ENCODE measurements at regions not wholly inside any gene's neighbourhood (a gene's known extent, or its start where the extent isn't known, plus 50 kb on each side); places are given as distances from the start of the nearest gene placed in this dataset.
A peak's percentile ranks its signal among the peaks of the same experiment; 100 is the strongest.

- no peak for DNase-seq (ENCODE audit: low read depth)
Measured at GRCh38 chr5:159855476-159856191, 60.6 kb upstream of the ADRA1B start.

- no peak for DNase-seq (ENCODE audit: low read depth)
Measured at GRCh38 chr5:159858871-159859270, 57.4 kb upstream of the ADRA1B start.

- peak; percentile 21 for DNase-seq (ENCODE audit: low read depth)
Measured at GRCh38 chr5:159861086-159861485, 55.2 kb upstream of the ADRA1B start.

GRCh38 chr5:159864885-159865691 is 51.2 kb upstream of the ADRA1B start:
- peak; percentile 48 for DNase-seq (ENCODE audit: low read depth)

GRCh38 chr5:159866093-159866492 is 50.2 kb upstream of the ADRA1B start:
- no peak for DNase-seq (ENCODE audit: low read depth)
